ENCODE measurements at regions not wholly inside any gene's neighbourhood (a gene's known extent, or its start where the extent isn't known, plus 50 kb on each side); places are given as distances from the start of the nearest gene placed in this dataset.

DNA sequence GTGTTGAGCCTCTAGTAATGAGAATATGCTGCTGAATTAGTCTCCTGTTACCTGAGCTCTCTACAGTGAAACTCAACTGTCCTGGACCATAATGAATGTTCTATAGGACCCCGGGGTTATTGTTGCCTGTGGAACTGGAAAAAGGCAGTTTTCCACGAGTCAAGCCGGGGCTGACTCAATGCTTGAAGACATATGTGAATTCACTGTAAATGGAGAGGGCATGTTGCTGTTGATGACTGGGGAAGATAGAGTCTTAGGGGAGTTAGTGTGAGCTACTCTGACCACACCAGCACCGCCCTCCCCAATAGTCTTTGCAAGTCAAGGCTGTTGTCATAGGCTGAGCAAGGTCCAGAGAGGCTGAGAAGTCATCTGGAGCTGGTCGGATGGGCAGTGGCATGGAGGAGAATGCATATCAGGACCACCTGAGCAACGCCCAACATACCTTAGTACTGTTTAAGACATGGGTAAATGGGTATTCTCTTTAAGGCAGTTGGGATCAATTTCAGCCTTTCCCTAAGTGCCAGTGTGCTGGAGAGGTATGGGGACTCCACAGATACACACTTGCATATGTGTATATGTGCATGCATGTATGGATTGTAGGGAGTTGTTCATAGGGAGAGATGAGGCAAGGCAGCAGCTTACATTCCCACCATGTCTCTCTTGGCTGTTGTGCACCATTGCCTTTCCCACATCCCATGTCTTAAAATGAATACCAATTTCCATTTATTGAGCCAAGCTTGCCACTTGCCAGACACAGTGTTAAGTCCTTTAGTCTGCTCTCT is 230.1 kb upstream of the NAV2 start:
- TF ChIP-seq, protein P1, sequence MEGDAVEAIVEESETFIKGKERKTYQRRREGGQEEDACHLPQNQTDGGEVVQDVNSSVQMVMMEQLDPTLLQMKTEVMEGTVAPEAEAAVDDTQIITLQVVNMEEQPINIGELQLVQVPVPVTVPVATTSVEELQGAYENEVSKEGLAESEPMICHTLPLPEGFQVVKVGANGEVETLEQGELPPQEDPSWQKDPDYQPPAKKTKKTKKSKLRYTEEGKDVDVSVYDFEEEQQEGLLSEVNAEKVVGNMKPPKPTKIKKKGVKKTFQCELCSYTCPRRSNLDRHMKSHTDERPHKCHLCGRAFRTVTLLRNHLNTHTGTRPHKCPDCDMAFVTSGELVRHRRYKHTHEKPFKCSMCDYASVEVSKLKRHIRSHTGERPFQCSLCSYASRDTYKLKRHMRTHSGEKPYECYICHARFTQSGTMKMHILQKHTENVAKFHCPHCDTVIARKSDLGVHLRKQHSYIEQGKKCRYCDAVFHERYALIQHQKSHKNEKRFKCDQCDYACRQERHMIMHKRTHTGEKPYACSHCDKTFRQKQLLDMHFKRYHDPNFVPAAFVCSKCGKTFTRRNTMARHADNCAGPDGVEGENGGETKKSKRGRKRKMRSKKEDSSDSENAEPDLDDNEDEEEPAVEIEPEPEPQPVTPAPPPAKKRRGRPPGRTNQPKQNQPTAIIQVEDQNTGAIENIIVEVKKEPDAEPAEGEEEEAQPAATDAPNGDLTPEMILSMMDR (IDR thresholded peaks at IDR 0.05), result no peak
- TF ChIP-seq POLR2A (IDR thresholded peaks at IDR 0.05), result no peak
